DND-41 (cell line): ENCODE measurements at regions not wholly inside any gene's neighbourhood (a gene's known extent, or its start where the extent isn't known, plus 50 kb on each side); places are given as distances from the start of the nearest gene placed in this dataset.

Experiments used
- ATAC-seq: fragments of 200-7000 bp; cut with Tn5 transposase; 3 replicates; pipeline ENCODE4 v1.9.1; 2021; ENCODE audit warnings: low read depth; ENCODE audit not compliant: insufficient read depth
- DNase-seq: peaks from one replicate; pipeline ENCODE4 v3.0.0-alpha.2; 2020
- H2AFZ ChIP-seq: 2 replicates; pipeline ENCODE4 v1.6.0; 2012; ENCODE audit warnings: low read depth, low read length
- H3K27ac ChIP-seq: 2 replicates; pipeline ENCODE4 v1.5.1; 2012; ENCODE audit warnings: low read length, inconsistent platforms
- H3K27me3 ChIP-seq: fragments of 200-600 bp; sonication (generic); 2 replicates; pipeline ENCODE4 v1.6.0; 2012; ENCODE audit warnings: low read length, mild to moderate bottlenecking, inconsistent platforms; ENCODE audit not compliant: insufficient read depth, poor library complexity
- H3K36me3 ChIP-seq: 2 replicates; pipeline ENCODE4 v1.5.1; 2012; ENCODE audit warnings: low read length, inconsistent platforms; ENCODE audit not compliant: insufficient read depth
- H3K4me1 ChIP-seq: 2 replicates; pipeline ENCODE4 v1.5.1; 2012; ENCODE audit warnings: mild to moderate bottlenecking, low read length; ENCODE audit not compliant: insufficient read depth
- H3K4me2 ChIP-seq: 2 replicates; pipeline ENCODE4 v1.6.0; 2012; ENCODE audit warnings: mild to moderate bottlenecking, moderate library complexity, low read length, inconsistent platforms; ENCODE audit not compliant: insufficient read depth
- H3K4me3 ChIP-seq, 2 experiments: fragments of 200-600 bp in 1 of 2; shearing (Covaris generic) in 1 of 2; 2 replicates each; pipeline ENCODE4 v1.5.1; 2012 to 2016; ENCODE audit warnings: inconsistent platforms in 2 of 2, low read length in 2 of 2, mild to moderate bottlenecking in 2 of 2, low read depth in 1 of 2, moderate library complexity in 1 of 2
- H3K79me2 ChIP-seq: 2 replicates; pipeline ENCODE4 v1.6.0; 2012; ENCODE audit warnings: low read length, inconsistent platforms; ENCODE audit not compliant: insufficient read depth
- H3K9ac ChIP-seq: 2 replicates; pipeline ENCODE4 v1.6.0; 2012; ENCODE audit warnings: low read depth, mild to moderate bottlenecking, inconsistent platforms, low read length, moderate library complexity
- H3K9me3 ChIP-seq: 2 replicates; pipeline ENCODE4 v1.5.1; 2012; ENCODE audit warnings: low read length, moderate library complexity, mild to moderate bottlenecking, inconsistent platforms; ENCODE audit not compliant: insufficient read depth, severe bottlenecking
- H4K20me1 ChIP-seq: 2 replicates; pipeline ENCODE4 v1.6.0; 2012; ENCODE audit warnings: low read length; ENCODE audit not compliant: insufficient read depth
- EZH2 ChIP-seq: IDR thresholded peaks from 3 replicates; pipeline ENCODE4 v1.6.1; 2012; ENCODE audit warnings: borderline replicate concordance, low read depth, mild to moderate bottlenecking, moderate library complexity, low read length, inconsistent platforms; ENCODE audit not compliant: severe bottlenecking
- TF ChIP-seq, protein P1 (sequence below): IDR thresholded peaks from 2 replicates; pipeline ENCODE4 v1.5.1; 2012; ENCODE audit warnings: borderline replicate concordance, low read length, moderate library complexity, mild to moderate bottlenecking; ENCODE audit not compliant: poor library complexity, severe bottlenecking; ENCODE audit errors: extremely low read depth

DNA sequence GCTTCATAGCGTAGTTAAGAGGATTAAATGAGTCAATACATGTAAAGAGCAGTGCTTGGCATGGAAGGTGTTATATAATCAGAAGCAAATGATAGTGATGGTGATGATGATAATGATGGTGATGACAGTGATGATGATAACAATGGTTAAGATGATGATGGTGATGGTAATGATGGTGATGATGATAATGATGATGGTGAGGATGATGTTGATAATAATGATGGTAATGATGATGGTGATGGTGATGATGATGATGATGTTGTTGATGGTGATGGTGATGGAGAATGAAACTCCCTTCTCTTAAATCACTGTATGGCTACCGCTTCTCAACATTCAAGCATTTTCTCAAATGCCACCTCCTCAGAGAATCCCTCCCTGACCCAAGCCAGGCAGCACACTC lies 190.5 kb downstream of the TMEM132E start:
- DNase-seq: no peak
- no peak overlapping the region for H3K27ac ChIP-seq
- H3K9ac ChIP-seq: no peak overlapping the region
- H3K4me3 ChIP-seq: no peak overlapping the region
- H3K4me2 ChIP-seq: no peak overlapping the region
- no peak overlapping the region for H2AFZ ChIP-seq
- H3K27me3 ChIP-seq: peaks cover 39% of the 10 kb centered on the region
- no peaks in the 10 kb centered on the region for H3K79me2 ChIP-seq
- no peaks in the 10 kb centered on the region for H3K36me3 ChIP-seq
- TF ChIP-seq, protein P1, sequence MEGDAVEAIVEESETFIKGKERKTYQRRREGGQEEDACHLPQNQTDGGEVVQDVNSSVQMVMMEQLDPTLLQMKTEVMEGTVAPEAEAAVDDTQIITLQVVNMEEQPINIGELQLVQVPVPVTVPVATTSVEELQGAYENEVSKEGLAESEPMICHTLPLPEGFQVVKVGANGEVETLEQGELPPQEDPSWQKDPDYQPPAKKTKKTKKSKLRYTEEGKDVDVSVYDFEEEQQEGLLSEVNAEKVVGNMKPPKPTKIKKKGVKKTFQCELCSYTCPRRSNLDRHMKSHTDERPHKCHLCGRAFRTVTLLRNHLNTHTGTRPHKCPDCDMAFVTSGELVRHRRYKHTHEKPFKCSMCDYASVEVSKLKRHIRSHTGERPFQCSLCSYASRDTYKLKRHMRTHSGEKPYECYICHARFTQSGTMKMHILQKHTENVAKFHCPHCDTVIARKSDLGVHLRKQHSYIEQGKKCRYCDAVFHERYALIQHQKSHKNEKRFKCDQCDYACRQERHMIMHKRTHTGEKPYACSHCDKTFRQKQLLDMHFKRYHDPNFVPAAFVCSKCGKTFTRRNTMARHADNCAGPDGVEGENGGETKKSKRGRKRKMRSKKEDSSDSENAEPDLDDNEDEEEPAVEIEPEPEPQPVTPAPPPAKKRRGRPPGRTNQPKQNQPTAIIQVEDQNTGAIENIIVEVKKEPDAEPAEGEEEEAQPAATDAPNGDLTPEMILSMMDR: no peak
- TF ChIP-seq EZH2: no peak
- H3K9me3 ChIP-seq: no peaks in the 10 kb centered on the region
- no peaks in the 10 kb centered on the region; the same call in 1 of the 2 replicates for H4K20me1 ChIP-seq
- no peaks in the 10 kb centered on the region for H3K4me1 ChIP-seq
- ATAC-seq: no peak

DNA sequence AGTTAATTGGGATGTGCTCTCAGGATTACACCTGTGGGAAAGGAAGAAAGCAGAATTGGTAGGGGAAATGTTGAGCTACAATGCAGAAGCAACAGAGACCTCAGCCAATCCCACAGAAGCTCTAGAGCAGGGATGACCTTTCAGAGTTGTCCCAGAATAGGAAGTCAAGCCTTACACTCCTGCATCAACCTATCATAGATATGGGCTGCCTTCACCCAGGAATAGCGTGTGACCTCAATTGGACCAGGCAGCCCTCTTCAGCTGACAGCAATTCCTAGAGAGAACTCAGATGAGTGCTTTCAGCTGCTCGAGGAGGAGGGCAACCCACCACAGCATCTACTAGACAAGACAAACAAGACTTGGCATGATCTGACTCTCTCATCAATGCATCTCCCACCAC lies 189.7 kb downstream of the TMEM132E start:
- H3K27ac ChIP-seq: no peak overlapping the region
- no peaks in the 10 kb centered on the region for H3K79me2 ChIP-seq
- no peaks in the 10 kb centered on the region for H3K9me3 ChIP-seq
- TF ChIP-seq, protein P1: no peak
- H3K27me3 ChIP-seq: peaks cover 36% of the 10 kb centered on the region
- H3K36me3 ChIP-seq: no peaks in the 10 kb centered on the region
- no peaks in the 10 kb centered on the region for H4K20me1 ChIP-seq
- H3K9ac ChIP-seq: no peak overlapping the region
- no peak overlapping the region for H3K4me2 ChIP-seq
- no peak overlapping the region for H2AFZ ChIP-seq
- H3K4me3 ChIP-seq: no peak overlapping the region
- ATAC-seq: no peak
- no peak for DNase-seq
- no peaks in the 10 kb centered on the region for H3K4me1 ChIP-seq

DNA sequence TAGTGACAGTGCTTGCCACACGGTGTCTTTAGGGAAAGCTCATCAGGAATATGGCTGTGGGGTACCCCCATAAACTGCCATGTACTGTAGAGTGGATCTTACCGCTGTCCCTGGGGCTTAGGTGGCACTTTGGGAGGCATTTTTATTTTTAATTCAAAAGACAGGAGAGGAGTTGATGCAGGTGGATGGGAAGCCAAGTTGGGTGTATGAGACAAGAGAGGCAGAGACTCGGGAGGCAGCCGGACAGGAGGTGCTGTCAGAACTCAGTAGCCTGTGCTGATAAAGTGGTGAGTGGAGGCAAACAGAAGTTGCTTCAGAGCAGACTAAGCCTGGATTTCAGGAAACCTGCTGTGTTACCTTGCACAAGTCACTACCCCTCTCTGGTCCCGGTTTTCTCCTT lies 185.9 kb downstream of the TMEM132E start:
- no peaks in the 10 kb centered on the region for H3K9me3 ChIP-seq
- DNase-seq: no peak
- ATAC-seq: no peak
- H3K36me3 ChIP-seq: no peaks in the 10 kb centered on the region
- H3K4me1 ChIP-seq: no peaks in the 10 kb centered on the region
- TF ChIP-seq, protein P1: no peak
- TF ChIP-seq EZH2: no peak
- H3K4me2 ChIP-seq: no peak overlapping the region
- no peak overlapping the region for H3K27ac ChIP-seq
- H4K20me1 ChIP-seq: no peaks in the 10 kb centered on the region
- no peak overlapping the region for H3K9ac ChIP-seq
- H3K27me3 ChIP-seq: peaks cover 5% of the 10 kb centered on the region
- no peaks in the 10 kb centered on the region for H3K79me2 ChIP-seq
- no peak overlapping the region for H3K4me3 ChIP-seq
- H2AFZ ChIP-seq: no peak overlapping the region

DNA sequence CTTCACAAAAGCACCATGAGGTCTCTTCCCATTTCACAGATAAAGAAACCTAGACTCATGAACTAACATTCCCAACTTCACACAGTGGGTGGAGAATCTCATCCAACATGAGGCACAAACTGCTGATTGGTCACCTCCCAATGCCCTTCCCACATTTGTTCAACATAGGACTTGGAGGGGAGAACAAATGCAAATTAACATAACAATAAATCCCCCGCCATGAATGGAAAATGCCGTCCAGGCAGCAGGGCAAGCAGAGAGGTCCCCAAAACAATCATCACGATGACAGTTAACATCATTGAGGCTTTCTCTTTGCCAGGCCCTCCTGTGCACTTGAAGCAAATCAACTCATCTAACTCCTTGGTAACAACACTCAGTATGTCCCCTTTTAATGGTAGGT lies 185.3 kb downstream of the TMEM132E start:
- DNase-seq: no peak
- no peak overlapping the region for H3K9ac ChIP-seq
- H3K27me3 ChIP-seq: peaks cover 4% of the 10 kb centered on the region
- no peaks in the 10 kb centered on the region for H3K4me1 ChIP-seq
- no peak overlapping the region for H3K4me3 ChIP-seq
- H4K20me1 ChIP-seq: no peaks in the 10 kb centered on the region
- no peaks in the 10 kb centered on the region for H3K36me3 ChIP-seq
- H2AFZ ChIP-seq: no peak overlapping the region
- ATAC-seq: no peak
- TF ChIP-seq, protein P1: no peak
- TF ChIP-seq EZH2: no peak
- H3K9me3 ChIP-seq: no peaks in the 10 kb centered on the region
- H3K27ac ChIP-seq: no peak overlapping the region
- H3K79me2 ChIP-seq: no peaks in the 10 kb centered on the region
- H3K4me2 ChIP-seq: no peak overlapping the region
